22Rv1 (cell line): ENCODE measurements at regions not wholly inside any gene's neighbourhood (a gene's known extent, or its start where the extent isn't known, plus 50 kb on each side); places are given as distances from the start of the nearest gene placed in this dataset.
"Not testable (repeated sequence)": the region's sequence is repeated elsewhere in the genome, so short reads cannot be mapped to it uniquely, and the experiment has no call there.

ENCODE experiments used
- H3K27ac ChIP-seq: fragments of 450-650 bp; 2 replicates; pipeline ENCODE4 v1.5.1; 2017
- CTCF ChIP-seq: fragments of 450-650 bp; IDR thresholded peaks from 2 replicates; pipeline ENCODE4 v1.5.1; 2017; ENCODE audit warnings: mild to moderate bottlenecking
- ZFX ChIP-seq: fragments of 450-650 bp; IDR thresholded peaks from 2 replicates; pipeline ENCODE4 v1.6.1; 2017; ENCODE audit warnings: antibody characterized with exemption, borderline replicate concordance

DNA sequence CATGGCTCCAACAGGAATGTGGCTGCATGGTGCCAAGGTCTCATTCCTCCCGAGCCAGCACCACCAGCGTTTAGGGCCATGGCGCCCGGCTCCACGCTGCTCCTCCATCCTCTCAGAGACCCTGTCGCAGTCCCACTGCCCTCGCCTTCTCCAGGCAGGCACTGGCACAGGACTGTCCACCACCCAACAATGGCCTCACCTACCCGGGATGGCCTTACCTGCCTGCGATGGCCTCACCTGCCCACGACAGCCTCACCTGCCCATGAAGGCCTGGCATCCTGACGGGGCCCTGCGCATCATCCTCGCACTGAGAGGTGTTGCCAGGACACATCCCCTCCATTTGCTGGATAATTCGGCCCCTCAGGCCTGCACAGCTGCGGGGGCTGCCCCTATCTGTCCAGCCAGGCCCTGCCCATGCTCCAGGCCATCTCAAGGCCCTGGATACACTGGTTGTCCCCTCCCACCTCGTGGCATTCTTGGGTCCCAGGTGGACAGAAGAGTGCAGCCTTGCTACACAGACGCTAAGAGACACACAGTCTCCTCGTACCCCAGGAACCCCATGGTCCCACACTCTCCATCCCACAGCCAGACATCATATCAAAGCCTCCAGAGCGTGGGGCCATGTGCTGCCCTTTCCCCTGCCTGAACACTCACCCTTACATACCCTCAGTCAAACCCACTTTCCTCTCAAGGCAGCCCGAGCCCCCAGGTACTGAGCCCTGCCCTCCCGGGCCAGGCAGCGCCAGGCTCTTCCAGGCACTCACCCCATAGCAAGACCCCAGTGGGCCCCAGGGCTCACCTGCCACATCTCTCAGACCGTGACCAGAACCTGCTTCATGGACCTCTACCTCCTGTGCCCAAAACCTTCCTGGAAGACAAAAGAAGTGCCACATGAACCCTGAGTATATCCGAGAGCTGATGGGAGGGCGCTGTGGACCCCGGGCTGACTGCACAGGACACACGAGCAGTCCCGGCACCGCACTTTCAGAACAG, 268.6 kb downstream of the EIPR1 start:
- H3K27ac ChIP-seq = no peak overlapping the region
- TF ChIP-seq CTCF = no peak
- TF ChIP-seq ZFX = no peak

DNA sequence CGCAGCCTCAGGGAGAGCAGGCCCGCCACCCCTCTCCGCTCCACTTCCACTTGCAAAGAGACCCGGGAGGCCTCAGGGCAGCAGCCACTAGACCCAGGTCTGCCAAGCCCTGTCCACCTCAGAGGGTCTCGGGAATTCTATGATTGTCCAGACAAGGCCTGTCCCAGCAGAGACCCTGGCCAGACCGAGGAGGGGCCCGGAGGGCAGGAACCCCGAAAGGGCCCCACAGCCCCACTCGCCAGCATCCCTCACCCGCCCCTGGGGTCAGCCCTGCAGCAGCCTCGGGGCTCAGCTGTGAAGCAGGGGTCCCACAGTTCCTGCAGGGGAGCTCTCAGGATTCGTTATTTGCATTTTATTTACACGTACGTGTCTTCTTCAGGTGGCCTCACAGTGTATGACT, 269.5 kb downstream of the EIPR1 start:
- no peak overlapping the region for H3K27ac ChIP-seq
- no peak for TF ChIP-seq CTCF
- no peak for TF ChIP-seq ZFX

- no peak for TF ChIP-seq ZFX
- no peak for TF ChIP-seq CTCF
- no peak overlapping the region for H3K27ac ChIP-seq
Observed at GRCh38 chr2:3107567-3107966, 270.1 kb downstream of the EIPR1 start.

GRCh38 chr2:3105814-3106569, 271.6 kb downstream of the EIPR1 start:
- TF ChIP-seq ZFX (no peak), CTCF (no peak)
- no peak overlapping the region for H3K27ac ChIP-seq

GRCh38 chr2:3104958-3105813, 272.4 kb downstream of the EIPR1 start:
- not testable (repeated sequence) for H3K27ac ChIP-seq

- no peak overlapping the region for H3K27ac ChIP-seq
- TF ChIP-seq CTCF (no peak), ZFX (no peak)
Observed at GRCh38 chr2:3104261-3104660, 273.4 kb downstream of the EIPR1 start.

DNA sequence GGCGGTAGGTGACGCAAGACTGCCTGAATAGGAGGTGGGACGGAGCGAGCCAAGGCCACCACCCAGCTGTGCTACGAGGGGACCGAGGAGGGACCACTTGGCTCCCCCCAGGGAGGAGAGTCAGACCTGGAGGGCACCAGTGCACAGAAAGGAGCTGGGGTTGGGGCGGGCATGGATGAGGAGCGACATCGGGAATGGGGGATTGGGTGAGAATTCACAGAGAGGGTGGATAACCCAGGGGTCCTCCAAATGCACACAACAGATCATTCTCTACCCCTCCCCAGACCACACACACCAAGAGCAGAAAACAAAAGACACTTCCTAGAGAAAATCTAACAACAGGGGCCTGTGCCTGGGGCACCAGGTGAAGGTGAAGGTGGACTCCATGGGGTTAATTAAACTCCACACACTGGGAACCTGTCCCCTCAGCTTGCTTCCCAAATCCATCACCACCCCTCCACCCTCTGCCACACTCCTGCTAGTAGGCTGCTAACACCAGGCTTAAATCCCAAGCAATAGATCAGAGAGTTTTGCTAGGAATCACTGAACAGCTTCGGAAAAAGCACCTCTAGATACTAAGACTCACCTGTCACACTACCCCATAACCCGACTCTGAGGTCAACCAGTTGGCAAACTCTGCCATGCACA, 274.6 kb downstream of the EIPR1 start:
- no peak overlapping the region for H3K27ac ChIP-seq
- TF ChIP-seq ZFX (no peak), CTCF (no peak)
